Medulla oblongata (tissue), 1 donor: ENCODE measurements at regions not wholly inside any gene's neighbourhood (a gene's known extent, or its start where the extent isn't known, plus 50 kb on each side); places are given as distances from the start of the nearest gene placed in this dataset.

Experiments
- DNase-seq: peaks from one replicate; pipeline ENCODE4 v3.0.0-alpha.2; 2015; ENCODE audit errors: extremely low spot score

- no peak for DNase-seq
Measured at GRCh38 chr7:84682543-84682942, 488.0 kb upstream of the SEMA3A start.

GRCh38 chr7:84678841-84679240 lies 484.3 kb upstream of the SEMA3A start:
- DNase-seq = no peak

GRCh38 chr7:84677117-84677732 lies 482.6 kb upstream of the SEMA3A start:
- no peak for DNase-seq

GRCh38 chr7:84675633-84676034 lies 481.0 kb upstream of the SEMA3A start:
- no peak for DNase-seq

GRCh38 chr7:84674236-84674913 lies 479.8 kb upstream of the SEMA3A start:
- no peak for DNase-seq

GRCh38 chr7:84669177-84669732 lies 474.7 kb upstream of the SEMA3A start:
- DNase-seq = no peak

- no peak for DNase-seq
Measured at GRCh38 chr7:84668116-84668515, 473.5 kb upstream of the SEMA3A start.

GRCh38 chr7:84666651-84667050 lies 472.1 kb upstream of the SEMA3A start:
- no peak for DNase-seq

- no peak for DNase-seq
Measured at GRCh38 chr7:84665339-84665738, 470.8 kb upstream of the SEMA3A start.

GRCh38 chr7:84664626-84665025 lies 470.0 kb upstream of the SEMA3A start:
- no peak for DNase-seq

GRCh38 chr7:84663224-84663623 lies 468.6 kb upstream of the SEMA3A start:
- no peak for DNase-seq

GRCh38 chr7:84658286-84658685 lies 463.7 kb upstream of the SEMA3A start:
- no peak for DNase-seq

- no peak for DNase-seq
Measured at GRCh38 chr7:84654273-84654672, 459.7 kb upstream of the SEMA3A start.

GRCh38 chr7:84651876-84652275 lies 457.3 kb upstream of the SEMA3A start:
- no peak for DNase-seq

- DNase-seq = no peak
Measured at GRCh38 chr7:84647797-84648757, 453.5 kb upstream of the SEMA3A start.

GRCh38 chr7:84642611-84643010 lies 448.0 kb upstream of the SEMA3A start:
- no peak for DNase-seq

GRCh38 chr7:84640637-84641036 lies 446.0 kb upstream of the SEMA3A start:
- no peak for DNase-seq

GRCh38 chr7:84638339-84638697 lies 443.7 kb upstream of the SEMA3A start:
- no peak for DNase-seq

- peak; percentile 3 for DNase-seq
Measured at GRCh38 chr7:84637568-84638338, 443.2 kb upstream of the SEMA3A start.

- no peak for DNase-seq
Measured at GRCh38 chr7:84631913-84632312, 437.3 kb upstream of the SEMA3A start.

- no peak for DNase-seq
Measured at GRCh38 chr7:84629640-84630318, 435.2 kb upstream of the SEMA3A start.
